ENCODE measurements at regions not wholly inside any gene's neighbourhood (a gene's known extent, or its start where the extent isn't known, plus 50 kb on each side); places are given as distances from the start of the nearest gene placed in this dataset.

DNA sequence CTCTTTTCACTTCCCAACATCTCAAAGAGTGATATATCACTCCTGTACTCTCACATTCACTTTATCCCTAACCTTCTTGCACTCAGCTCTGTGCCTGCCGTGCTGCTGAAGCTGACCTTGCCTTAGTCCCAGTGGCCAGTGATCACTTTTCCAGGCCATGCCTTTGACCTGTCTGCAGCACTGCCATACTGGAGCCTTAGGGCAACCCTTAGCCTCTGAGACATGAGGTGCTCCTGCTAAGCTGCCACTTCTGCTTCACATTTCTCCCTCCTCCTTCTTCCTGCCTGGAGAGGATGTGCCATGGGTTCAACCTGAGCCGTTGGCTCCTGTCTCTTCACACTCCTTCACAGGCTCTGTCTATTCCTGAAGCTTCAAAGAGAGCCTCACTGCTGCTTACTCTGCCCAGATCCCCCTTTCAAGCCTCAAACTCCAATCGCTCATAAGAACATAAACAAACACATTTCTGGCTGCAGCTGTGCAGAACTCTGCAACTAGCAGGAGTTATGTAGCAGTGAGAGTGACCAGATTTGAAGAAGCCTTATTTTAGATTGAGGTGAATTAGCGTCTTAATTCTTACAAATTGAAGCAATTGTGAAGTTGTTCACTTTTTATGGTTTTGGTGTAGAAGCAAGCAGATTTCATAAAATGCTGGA lies 716.2 kb upstream of the FANCL start:
- TF ChIP-seq POLR2A (IDR thresholded peaks at IDR 0.05; ENCODE audit: low read length) (no peak), GATA1 (IDR thresholded peaks at IDR 0.05; ENCODE audit: low read depth, low read length) (no peak)
